Suprapubic skin (tissue), 4 donors: ENCODE measurements at regions not wholly inside any gene's neighbourhood (a gene's known extent, or its start where the extent isn't known, plus 50 kb on each side); places are given as distances from the start of the nearest gene placed in this dataset.

ENCODE experiments used
- DNase-seq, 2 donors: peaks; one replicate each; pipeline ENCODE4 v3.0.0-alpha.2; 2019; ENCODE audit warnings: low spot score in 2 of 2
- H3K27ac ChIP-seq: fragments of 200-600 bp; sonication (generic); one replicate; pipeline ENCODE4 v1.5.1; 2019
- H3K27me3 ChIP-seq: fragments of 200-600 bp; sonication (generic); one replicate; pipeline ENCODE4 v1.5.1; 2019
- H3K36me3 ChIP-seq: fragments of 200-600 bp; sonication (generic); one replicate; pipeline ENCODE4 v1.5.1; 2019
- H3K4me1 ChIP-seq: fragments of 200-600 bp; sonication (generic); one replicate; pipeline ENCODE4 v1.5.1; 2019
- H3K4me3 ChIP-seq: fragments of 200-600 bp; sonication (generic); one replicate; pipeline ENCODE4 v1.5.1; 2019; ENCODE audit warnings: mild to moderate bottlenecking
- H3K9me3 ChIP-seq: fragments of 200-600 bp; sonication (generic); one replicate; pipeline ENCODE4 v1.5.1; 2019
- CTCF ChIP-seq, 2 donors: fragments of 200-600 bp in 1 of 2; fragments of 450-650 bp in 1 of 2; sonication (generic) in 1 of 2; IDR thresholded peaks; one replicate each; pipeline ENCODE4 v1.5.1; 2016 to 2019; ENCODE audit warnings: antibody characterized with exemption in 2 of 2, mild to moderate bottlenecking in 1 of 2, moderate library complexity in 1 of 2
- EP300 ChIP-seq: sonication (generic); formaldehyde crosslinking; IDR thresholded peaks from one replicate; pipeline ENCODE4 v1.6.1; 2017; ENCODE audit warnings: antibody characterized with exemption
- POLR2A ChIP-seq, 2 donors: fragments of 450-650 bp; IDR thresholded peaks; one replicate each; pipeline ENCODE4 v1.6.1; 2017; ENCODE audit warnings: antibody characterized with exemption in 2 of 2, mild to moderate bottlenecking in 2 of 2, moderate library complexity in 2 of 2
- POLR2AphosphoS5 ChIP-seq, 3 donors: sonication (generic); formaldehyde crosslinking; IDR thresholded peaks; one replicate each; pipeline ENCODE4 v1.6.1; 2017; ENCODE audit warnings: antibody characterized with exemption in 3 of 3
- WGBS: methylation state at CpG from one replicate; pipeline ENCODE4 v1.1.5; 2018; 5-methylcytosine and 5-hydroxymethylcytosine counted together

GRCh38 chr11:25218036-25218435, 721.2 kb downstream of the LUZP2 start:
- Histone ChIP-seq H3K27me3 (no peaks in the 10 kb centered on the region), H3K4me1 (no peaks in the 10 kb centered on the region)
- WGBS: 67% methylated on average over 1 of the region's 1 CpG

GRCh38 chr11:25225078-25225477, 728.2 kb downstream of the LUZP2 start:
- 93% methylated on average over 3 of the region's 3 CpGs for WGBS
- no peaks in the 10 kb centered on the region for H3K4me1 ChIP-seq
- DNase-seq: no peak

More at GRCh38 chr11:25218036-25218435, 721.2 kb downstream of the LUZP2 start:
- no peak for DNase-seq
- no peaks in the 10 kb centered on the region for H3K36me3 ChIP-seq
- TF ChIP-seq EP300: no peak
- no peak for TF ChIP-seq CTCF (IDR thresholded peaks at IDR 0.05)
- TF ChIP-seq POLR2A (IDR thresholded peaks at IDR 0.05): no peak
- TF ChIP-seq POLR2AphosphoS5 (IDR thresholded peaks at IDR 0.05): no peak
- no peak overlapping the region for H3K4me3 ChIP-seq
- no peak overlapping the region for H3K27ac ChIP-seq
- no peaks in the 10 kb centered on the region for H3K9me3 ChIP-seq

GRCh38 chr11:25242928-25243327, 746.1 kb downstream of the LUZP2 start:
- no peak for DNase-seq
- no peak overlapping the region for H3K4me3 ChIP-seq
- no peaks in the 10 kb centered on the region for H3K36me3 ChIP-seq
- TF ChIP-seq POLR2A (IDR thresholded peaks at IDR 0.05): no peak
- no peak for TF ChIP-seq POLR2AphosphoS5 (IDR thresholded peaks at IDR 0.05)
- TF ChIP-seq CTCF (IDR thresholded peaks at IDR 0.05): no peak
- no peak for TF ChIP-seq EP300
- H3K27me3 ChIP-seq: no peaks in the 10 kb centered on the region
- no peaks in the 10 kb centered on the region for H3K4me1 ChIP-seq
- no peak overlapping the region for H3K27ac ChIP-seq
- no peaks in the 10 kb centered on the region for H3K9me3 ChIP-seq

More at GRCh38 chr11:25225078-25225477, 728.2 kb downstream of the LUZP2 start:
- no peaks in the 10 kb centered on the region for H3K36me3 ChIP-seq
- H3K27ac ChIP-seq: no peak overlapping the region
- H3K9me3 ChIP-seq: no peaks in the 10 kb centered on the region
- no peak overlapping the region for H3K4me3 ChIP-seq
- TF ChIP-seq POLR2A (IDR thresholded peaks at IDR 0.05): no peak
- no peak for TF ChIP-seq EP300
- TF ChIP-seq CTCF (IDR thresholded peaks at IDR 0.05): no peak
- TF ChIP-seq POLR2AphosphoS5 (IDR thresholded peaks at IDR 0.05): no peak
- H3K27me3 ChIP-seq: no peaks in the 10 kb centered on the region

GRCh38 chr11:25244126-25244525, 747.3 kb downstream of the LUZP2 start:
- Histone ChIP-seq H3K36me3 (no peaks in the 10 kb centered on the region), H3K4me1 (no peaks in the 10 kb centered on the region), H3K4me3 (no peak overlapping the region), H3K27me3 (no peaks in the 10 kb centered on the region), H3K9me3 (no peaks in the 10 kb centered on the region), H3K27ac (no peak overlapping the region)
- 91% methylated on average over 2 of the region's 2 CpGs for WGBS
- TF ChIP-seq CTCF (IDR thresholded peaks at IDR 0.05) (no peak), POLR2A (IDR thresholded peaks at IDR 0.05) (no peak), EP300 (no peak), POLR2AphosphoS5 (IDR thresholded peaks at IDR 0.05) (no peak)
- DNase-seq: no peak

- Histone ChIP-seq H3K9me3 (no peaks in the 10 kb centered on the region), H3K36me3 (no peaks in the 10 kb centered on the region), H3K27ac (no peak overlapping the region), H3K27me3 (no peaks in the 10 kb centered on the region), H3K4me3 (no peak overlapping the region), H3K4me1 (no peaks in the 10 kb centered on the region)
- 0% methylated on average over 1 of the region's 1 CpG for WGBS
- TF ChIP-seq POLR2AphosphoS5 (IDR thresholded peaks at IDR 0.05) (no peak), CTCF (IDR thresholded peaks at IDR 0.05) (no peak), POLR2A (IDR thresholded peaks at IDR 0.05) (no peak)
- DNase-seq: no peak
These were observed 750.5 kb downstream of the LUZP2 start for GRCh38 chr11:25247336-25247735.
